Epidermal melanocyte (primary cell): ENCODE measurements at regions not wholly inside any gene's neighbourhood (a gene's known extent, or its start where the extent isn't known, plus 50 kb on each side); places are given as distances from the start of the nearest gene placed in this dataset.

Experiments used
- DNase-seq: peaks from one replicate; pipeline ENCODE4 v3.0.0; 2011; ENCODE audit warnings: low spot score; ENCODE audit not compliant: insufficient read length

DNA sequence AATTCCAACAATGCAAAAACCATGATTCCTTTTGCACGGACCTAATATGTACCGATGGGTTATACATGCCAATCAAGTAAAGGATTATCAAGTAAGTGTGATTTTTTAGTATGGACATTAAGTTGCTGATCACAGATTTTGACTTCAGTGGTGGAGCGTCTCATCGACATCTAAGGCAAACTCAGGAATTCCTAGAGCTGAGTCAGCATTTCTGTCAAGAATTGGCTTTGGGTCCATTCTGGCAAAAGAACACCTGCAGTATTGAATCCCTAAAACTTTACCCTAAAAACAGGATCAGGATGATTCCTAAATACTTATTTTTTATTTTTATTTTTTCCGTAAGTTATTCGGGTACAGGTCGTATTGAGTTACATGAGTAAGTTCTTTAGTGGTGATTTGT is 83.6 kb downstream of the HPGD start:
- DNase-seq = no peak

DNA sequence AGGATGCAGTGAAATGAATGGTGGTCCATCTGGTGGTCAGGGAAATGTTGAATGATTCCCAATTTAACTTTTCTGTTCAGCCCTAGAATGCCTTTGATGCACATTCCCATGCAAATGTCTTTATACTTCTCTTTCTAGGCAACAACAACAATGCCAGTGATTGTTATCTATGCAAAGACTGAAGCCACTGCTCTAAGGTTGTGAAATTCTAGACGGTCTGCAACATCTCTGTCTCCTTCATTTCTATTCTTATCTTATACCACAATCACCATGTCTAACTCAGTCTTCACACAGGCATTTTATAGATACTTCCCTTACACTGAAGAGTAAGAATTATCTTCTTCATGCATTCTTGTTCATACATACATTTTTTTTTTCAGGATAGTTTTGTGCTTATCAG is 84.5 kb downstream of the HPGD start:
- DNase-seq = no peak

DNA sequence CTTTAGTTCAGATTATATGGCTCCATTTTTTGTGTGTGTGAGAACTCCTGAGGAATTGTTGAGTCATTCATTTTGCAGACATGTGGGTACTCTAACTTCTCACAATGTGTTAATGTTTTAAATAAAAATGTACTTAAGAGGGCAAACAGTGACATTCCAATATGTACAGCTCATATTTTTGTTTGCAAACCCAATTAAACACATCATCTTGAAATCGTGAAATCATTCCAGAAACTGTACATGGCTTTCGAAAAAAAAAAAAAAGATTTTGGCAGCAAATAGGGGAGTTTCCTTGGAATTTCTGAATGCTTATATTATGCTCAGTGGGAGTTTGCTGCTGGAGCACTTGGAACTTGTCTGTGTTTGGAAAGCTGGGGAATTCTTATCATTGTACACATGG is 85.0 kb downstream of the HPGD start:
- no peak for DNase-seq

DNA sequence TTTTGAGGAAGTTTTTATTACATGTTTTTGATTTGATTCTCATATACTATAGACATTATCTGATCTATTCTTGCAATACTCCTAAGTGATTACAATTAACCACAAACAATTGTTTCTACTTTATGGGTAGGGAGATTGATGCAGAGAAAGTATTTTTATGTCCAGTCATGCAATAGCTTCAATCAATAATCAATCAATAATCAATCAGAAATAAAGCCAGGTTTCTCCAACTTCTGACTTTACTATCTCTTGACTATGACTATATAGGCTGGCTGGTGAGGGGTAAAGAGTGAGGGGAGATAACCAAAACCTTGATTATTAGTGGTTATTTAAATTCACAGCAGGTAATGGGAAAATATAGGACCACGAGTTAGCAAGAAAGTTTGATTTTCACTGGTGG is 85.9 kb downstream of the HPGD start:
- DNase-seq = no peak

DNA sequence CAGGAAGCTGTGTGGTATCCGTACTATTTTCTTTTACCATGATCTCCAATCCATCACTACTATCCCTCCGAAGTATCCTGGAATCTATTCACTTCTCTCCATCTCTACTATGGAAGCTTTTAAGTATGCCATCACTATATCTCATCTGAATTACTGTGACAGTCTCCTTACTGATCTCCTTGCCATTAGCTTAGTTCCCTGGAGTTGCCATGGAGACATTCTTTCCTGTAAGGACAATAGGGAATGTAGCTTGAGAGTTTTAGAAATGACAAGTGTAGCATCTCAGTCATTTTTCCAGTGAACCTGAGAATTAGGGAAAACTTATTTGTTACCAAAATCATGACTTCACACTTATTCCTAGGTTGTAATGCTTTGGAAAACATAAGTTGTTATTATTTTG is 86.3 kb downstream of the HPGD start:
- no peak for DNase-seq

DNA sequence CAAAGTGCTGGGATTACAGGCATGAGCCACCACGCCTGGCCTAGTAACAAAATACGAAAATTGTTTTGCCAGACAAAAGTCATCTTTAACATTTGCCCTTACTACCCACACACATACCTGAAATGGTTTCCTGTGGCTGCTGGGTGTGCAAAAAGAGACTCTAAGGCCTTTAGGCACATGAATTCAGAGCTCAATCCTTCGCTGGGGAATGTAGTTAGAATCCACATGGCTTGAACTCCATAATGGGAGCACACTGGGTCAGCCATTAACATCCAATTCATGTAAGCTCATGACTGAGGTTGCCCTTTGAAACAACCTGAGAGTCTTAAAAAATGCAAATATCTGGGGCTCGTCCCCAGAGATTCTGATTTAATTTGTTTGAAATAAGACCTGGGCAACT is 87.8 kb downstream of the HPGD start:
- DNase-seq = no peak

DNA sequence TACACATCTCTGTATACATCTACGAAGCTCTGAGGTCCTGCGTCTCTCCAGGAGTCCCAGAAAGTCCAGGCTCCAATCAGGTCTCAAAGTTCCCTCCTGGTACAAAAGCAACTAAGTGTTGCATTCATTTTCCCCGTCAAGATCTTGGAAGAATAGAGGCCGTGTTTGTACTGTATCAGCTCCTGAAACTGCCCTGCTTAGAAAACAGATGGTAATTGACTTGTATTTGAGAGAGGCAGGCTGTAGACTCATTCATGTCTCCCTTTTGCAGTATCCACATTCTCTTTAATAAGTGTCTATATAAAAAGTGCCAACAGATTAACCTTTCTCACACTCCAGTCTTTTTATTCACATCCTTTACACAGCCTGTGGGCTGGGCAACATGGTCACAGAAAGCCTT is 91.7 kb downstream of the HPGD start:
- no peak for DNase-seq

DNA sequence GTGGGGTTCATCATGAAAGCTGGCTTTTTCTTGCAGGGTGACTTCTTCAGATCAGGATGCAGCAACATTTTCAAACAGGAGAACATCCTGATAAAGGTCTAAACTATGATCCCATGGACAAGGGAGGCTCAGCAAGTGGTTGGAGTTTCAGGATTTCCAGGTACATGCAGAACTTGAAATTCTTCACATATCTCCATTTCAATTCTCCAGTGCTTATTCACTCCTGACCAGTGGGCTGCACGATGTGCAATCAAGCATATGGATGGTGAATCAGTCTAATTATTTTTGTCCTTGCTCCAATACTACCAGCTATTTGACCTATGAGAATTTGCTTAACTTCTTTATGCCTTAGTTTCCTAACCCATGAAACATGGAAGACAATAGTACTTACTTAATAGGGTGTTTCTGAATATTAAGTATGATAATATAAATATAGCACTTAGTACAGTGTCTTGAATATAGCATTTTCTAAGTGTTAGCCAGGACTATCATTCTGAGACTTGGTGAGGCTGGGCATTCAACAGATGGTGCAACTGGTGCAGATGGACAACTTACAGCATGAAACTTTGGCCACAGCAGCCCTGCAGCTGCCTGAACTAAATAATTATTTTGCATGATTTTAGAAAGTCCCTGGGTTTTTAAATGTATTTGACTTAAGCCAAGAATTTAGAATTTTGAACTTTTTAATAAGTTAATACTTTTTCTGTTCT is 92.4 kb downstream of the HPGD start:
- DNase-seq = no peak

DNA sequence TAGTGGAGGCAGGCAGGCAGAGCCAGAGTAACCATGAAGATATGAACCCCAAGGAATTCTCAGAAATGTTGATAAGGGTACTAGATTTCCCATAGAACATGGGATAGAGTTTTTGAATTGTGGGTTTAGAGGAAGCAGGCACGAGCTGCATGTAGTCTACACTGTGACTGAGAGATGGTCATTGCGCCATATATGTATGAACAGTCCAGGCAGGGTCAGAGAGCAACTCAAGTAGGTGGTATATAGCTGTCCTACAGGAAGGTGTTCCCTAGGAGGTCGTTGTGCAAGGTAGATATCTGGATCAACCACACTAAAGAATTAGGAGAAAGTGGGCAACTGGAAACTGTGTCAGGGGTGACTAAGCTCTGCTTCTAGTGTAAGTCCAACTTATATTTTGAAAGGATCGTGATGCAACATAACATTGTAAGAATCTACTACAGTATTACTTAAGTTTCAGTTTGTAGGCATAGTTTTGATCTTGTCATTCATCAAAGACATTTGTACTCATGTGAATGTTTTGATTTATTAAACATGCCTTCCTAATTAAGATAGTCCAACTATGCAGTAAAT is 94.6 kb downstream of the HPGD start:
- no peak for DNase-seq

DNA sequence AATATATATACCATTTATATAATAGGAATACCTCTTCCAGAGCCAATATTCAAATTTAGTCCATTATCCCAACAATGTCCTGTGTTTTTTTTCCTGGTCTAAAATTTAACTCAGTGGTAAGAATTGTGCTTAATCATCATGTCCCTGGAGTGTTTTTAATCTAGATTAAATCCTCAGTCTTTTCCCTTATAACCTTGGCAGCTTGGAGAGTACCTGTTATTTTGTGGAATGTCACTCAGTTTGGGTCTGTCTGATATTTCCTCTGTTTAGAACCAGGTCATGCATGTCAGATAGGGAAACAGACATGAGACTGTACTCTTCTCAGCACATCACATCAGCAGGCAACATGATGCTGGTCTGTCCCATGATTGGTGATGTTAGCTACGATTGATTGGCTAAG is 96.6 kb downstream of the HPGD start:
- no peak for DNase-seq

DNA sequence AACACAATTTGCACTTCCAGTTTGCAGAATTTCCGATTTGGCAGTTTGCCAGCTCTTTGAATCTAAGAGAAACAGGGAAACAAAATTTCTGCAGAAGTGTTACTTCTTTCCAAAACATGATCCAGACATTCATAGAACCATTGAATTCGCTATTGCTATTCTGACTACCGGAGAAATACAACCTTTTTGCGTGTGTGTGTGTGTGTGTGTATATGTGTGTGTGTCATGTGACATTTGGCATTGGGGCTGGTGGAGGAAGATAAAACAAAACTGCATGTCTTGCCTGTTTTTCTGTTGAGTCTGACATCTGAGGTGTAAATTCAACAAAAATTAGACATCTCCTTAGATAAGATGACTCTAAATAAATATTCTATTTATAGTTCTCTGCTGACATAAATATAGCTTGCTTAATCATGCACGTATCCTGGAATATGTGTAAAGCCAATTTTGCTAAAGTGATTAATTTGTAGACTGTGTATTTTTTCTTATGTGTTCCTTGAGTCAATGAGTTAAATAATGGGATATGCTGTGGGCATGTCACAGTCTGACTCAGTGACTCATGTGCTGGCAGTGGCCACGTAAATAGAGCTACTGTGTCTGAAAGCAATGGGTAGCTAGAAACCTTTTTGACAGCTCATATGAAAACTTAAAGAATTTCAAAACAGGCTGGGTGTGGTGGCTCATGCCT is 98.9 kb downstream of the HPGD start:
- peak; percentile 32 for DNase-seq

DNA sequence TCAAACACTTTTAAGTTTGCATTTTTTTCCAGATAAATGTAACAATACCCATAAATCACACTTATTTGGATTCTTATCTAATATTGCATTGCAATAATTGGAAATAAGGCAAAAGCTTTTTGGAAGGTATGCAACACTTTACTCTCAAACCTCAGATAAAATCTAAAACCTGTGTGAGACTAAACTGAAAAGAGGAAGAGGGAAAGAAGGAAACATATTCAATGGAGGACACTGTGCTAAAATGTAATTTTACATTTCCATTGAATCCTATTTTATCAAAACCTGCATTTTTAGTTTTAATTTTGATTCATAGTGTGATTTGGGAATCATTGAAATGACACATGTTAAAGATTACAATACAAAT is 99.4 kb downstream of the HPGD start:
- DNase-seq = no peak

DNA sequence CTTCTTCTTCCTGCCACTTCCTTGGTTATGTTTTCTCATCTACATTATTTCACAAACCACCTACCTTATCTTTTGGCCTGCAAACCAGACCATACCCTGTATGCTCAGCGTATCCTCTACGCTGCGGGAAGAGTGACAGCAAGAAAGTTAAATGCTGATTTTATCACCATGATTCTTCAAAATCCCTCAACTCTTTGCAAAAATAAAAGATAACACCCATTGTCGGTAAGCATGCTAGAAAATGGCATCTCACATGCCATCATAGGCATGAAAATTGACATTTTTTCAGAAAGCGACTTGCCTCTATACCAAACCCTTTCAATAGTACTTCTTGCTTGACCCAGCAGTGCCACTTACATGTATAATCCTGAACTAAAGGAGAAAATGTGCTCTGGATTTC is 102.0 kb downstream of the HPGD start:
- DNase-seq = no peak

DNA sequence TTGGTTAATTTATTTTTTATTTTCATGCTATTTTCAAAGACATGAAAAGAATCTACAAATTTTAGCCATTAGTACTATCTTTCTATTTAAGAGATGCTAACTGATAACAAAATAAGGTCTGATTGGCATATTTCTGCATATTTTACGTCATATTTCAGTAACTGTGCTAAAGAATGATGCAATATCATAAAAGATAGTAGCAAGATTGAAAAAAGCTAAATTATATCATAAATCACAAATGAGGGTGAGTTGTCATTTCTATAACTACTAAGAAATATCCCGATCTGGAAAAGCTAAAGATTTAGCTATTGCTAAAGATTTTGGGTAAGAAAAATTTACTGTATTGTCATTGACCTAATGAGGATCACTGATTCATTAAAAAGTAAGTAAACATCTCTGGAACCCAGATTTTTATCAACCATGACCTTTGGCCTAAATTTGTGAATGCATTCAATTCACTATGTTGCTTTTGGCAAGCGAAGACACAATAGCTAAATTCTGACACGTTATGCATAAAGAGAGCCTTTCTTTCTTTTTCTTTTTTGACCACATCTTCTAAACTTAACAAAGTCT is 103.6 kb downstream of the HPGD start:
- DNase-seq = no peak

DNA sequence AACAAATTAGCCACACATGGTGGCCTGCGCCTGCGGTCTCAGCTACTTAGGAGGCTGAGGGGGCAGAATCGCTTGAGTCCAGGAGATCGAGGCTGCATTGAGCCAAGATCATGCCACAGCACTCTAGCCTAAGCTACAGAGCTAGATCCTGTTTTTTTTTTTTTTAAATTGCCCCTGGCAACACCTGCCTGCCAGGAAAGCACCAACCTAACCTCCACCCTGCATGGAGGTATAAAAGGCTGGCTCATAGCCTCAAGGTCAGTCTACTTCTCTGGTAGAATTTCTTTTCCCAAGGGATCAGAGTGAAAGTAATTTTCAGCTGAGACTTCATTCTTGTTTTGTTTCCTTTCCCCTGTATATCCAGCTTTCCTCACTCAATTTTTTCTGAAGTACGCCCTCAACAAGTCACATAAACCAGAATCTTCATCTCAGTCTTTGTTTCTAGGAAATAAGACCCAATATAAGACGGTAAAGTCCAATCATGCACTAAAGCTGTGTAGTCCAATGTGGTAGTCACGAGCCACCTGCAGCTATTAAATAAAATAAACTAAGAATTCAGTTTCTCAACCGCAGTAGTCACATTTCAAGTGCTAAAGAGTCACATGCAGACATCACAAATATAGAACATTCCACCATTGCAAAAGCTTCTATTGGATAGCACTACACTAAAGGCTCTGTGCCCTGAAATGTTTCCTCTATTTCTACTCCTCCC is 113.3 kb downstream of the HPGD start:
- no peak for DNase-seq

DNA sequence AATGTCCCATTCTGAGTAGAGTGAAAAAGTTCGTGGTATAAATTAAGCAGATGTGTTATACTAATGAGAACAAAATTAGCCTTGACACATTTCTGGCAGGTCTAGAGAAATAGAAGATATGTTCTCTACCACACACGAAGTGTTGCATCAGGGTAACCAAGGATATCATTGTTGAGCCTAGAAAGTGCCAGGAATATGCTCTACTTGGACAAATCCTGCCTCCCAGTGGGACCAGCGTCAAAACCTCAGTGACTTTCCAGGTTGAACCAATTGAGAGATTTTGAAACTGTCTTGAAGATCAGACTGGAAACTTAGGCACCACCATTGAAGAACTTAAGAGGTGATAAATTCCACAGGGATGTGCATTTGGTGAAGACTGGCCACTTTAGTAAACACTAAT is 115.9 kb downstream of the HPGD start:
- no peak for DNase-seq

DNA sequence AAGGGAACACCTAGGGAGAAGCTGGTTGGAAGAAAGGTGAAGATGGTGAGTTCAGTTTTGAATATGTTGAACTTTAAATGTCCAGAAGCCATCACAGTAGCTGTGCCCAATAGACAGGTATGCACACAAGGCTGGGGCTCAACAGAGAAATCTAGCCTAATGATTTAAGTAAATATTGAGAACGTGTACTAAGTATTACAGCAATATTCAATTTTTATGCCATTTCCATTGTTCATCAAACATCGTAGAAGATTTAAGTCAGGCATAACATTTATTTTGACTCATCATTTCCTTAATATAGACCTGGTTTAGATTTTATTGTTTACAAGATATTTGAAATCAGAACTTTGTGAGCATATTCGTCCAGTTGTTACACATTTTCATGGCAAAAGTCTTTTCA is 116.4 kb downstream of the HPGD start:
- DNase-seq = no peak

DNA sequence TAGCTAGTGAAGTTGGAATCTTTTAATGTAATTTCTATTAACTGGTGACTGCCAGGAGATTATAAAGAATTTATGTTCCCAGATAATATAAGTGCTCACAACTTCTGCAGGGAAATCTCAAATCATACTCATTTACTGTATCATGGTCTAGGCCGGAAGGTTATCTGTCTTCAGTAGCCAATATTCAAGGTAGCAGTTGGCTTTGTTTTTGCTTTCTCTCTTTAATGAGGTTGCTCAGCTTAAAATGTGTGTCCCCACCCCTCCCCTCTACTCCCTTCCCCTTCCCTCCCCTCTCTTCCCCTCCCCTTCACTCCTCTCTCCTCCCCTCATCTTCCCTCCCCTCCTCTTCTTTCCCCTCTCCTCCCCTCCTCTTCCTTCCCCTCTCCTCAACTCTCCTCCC is 117.6 kb downstream of the HPGD start:
- no peak for DNase-seq

DNA sequence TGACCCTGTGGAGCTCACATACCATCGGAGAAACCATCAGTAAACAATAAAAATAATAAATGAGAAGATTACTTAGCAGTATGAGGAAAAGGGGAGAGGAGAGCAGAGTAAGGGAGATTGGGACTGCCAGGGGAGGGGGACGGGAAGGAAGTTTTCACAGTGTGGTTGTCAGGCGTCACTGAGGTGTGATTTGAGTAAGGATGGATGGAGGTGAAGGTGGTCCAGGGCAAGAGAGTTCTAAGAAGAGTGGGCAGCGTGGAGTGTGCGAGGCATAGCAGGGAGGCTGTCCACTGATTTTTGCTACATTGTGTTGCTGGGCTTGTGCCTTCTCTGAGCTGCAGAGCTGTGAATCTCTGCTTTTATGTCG is 119.1 kb downstream of the HPGD start:
- DNase-seq = no peak

DNA sequence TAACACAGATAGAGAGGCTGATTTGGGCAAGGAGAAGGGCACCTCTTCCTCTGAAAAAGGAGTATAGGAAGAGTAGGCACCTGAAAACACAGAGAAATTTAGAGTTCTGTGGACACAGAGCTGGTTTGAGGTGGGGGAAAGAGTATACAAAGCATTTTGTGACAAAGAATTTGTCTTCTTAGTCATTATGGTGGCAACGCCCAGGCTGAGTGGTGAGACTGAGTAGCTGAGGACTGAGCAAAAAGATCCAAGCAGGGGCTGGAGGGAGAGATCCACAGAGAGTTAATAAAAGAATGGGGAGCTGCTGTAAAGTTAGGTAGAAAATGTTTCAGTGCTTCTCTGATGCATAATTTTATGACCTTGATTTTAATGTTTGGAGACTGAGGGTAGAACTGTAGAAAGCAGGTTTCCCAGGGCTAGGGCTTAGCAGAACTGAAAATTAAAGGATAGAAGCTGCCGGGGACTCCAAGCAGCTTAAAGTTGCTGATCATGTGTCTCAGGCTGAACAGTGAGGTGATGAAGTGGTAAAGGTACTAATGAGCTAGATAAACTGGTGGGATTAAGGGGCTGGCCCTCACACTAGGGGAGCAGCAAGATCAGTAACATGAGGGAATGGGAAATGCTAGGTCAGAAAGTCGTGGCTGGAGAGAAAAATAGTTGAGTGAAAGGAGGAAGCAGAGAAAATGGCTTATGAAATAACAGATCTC is 118.9 kb downstream of the CEP44 start:
- no peak for DNase-seq

DNA sequence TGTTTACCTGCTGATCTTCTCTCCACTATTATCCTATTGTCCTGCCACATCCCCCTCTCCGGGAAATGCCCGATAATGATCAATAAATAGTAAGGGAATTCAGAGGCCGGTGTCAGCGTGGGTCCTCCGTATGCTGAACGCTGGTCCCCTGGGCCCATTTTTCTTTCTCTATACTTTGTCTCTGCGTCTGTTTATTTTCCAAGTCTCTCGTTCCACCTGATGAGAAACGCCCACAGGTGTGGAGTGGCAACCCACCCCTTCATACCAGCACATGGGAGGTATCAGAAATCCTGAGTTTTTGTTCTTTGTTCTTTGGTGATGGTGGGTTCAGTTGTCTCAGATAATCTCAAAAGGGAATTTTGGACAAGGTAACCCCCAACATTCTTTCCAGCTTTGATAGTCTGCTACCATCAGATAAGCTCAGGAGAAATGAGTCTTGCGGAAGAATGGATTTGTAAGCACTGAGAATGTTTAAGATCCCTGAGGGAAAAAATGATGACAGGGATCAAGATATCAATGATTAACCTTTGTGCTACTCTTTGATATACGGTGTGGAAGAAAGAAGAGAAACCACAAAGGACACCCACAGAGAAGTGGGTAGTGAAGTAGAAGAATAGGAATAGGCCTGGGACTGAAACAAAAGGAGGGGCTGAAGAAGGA is 117.9 kb downstream of the CEP44 start:
- DNase-seq = no peak
